MCF 10A (cell line): ENCODE measurements at regions not wholly inside any gene's neighbourhood (a gene's known extent, or its start where the extent isn't known, plus 50 kb on each side); places are given as distances from the start of the nearest gene placed in this dataset.

Source experiments
- BruUV-seq: library from RNA; stranded (reverse); fragments of 400-500 nt; replicated peaks from 2 replicates; lab custom pipeline; 2021; lab: Mats Ljungman, UMichigan
- CTCF ChIA-PET: fragments of 300-600 bp; sonication (Branson Sonifier 250); formaldehyde crosslinking; extraction: SDS; loops from one replicate; lab custom pipeline; 2021; ENCODE audit warnings: antibody characterized with exemption, inconsistent platforms; lab: Yijun Ruan, JAX
- POLR2A ChIA-PET: fragments of 300-600, 350-650 bp; sonication (Branson Sonifier 250); formaldehyde crosslinking; extraction: SDS; loops from one replicate; lab custom pipeline; 2020; ENCODE audit warnings: antibody characterized with exemption, inconsistent platforms; lab: Yijun Ruan, JAX
- DNase-seq: peaks from one replicate; pipeline ENCODE4 v3.0.0-alpha.2; 2018; ENCODE audit not compliant: unreplicated experiment
- H3K27ac Mint-ChIP-seq: one replicate; pipeline ENCODE4 v1.8.0; 2022; ENCODE audit warnings: mild to moderate bottlenecking, low read depth, mixed read lengths; ENCODE audit not compliant: unreplicated experiment
- H3K27me3 Mint-ChIP-seq: one replicate; pipeline ENCODE4 v1.8.0; 2022; ENCODE audit warnings: mixed read lengths; ENCODE audit not compliant: insufficient read depth, unreplicated experiment
- H3K36me3 Mint-ChIP-seq: one replicate; pipeline ENCODE4 v1.8.0; 2022; ENCODE audit warnings: mild to moderate bottlenecking, moderate library complexity, mixed read lengths; ENCODE audit not compliant: insufficient read depth, unreplicated experiment
- H3K4me1 Mint-ChIP-seq: one replicate; pipeline ENCODE4 v1.8.0; 2022; ENCODE audit warnings: mixed read lengths; ENCODE audit not compliant: insufficient read depth, unreplicated experiment
- H3K4me3 Mint-ChIP-seq: one replicate; pipeline ENCODE4 v1.8.0; 2022; ENCODE audit warnings: mild to moderate bottlenecking, moderate library complexity, mixed read lengths; ENCODE audit not compliant: unreplicated experiment
- H3K9me3 Mint-ChIP-seq: one replicate; pipeline ENCODE4 v1.8.0; 2022; ENCODE audit warnings: mixed read lengths; ENCODE audit not compliant: unreplicated experiment
- intact Hi-C: fragments of 100-400 bp; cut with micrococcal nuclease; formaldehyde crosslinking; loops from 2 replicates; pipeline ENCODE4 v1.14.1; 2022
- TF ChIP-seq, protein P1 (sequence below): fragments of 200-600 bp; IDR thresholded peaks from one replicate; pipeline ENCODE4 v1.8.0; 2022; ENCODE audit warnings: antibody characterized with exemption, mild to moderate bottlenecking; ENCODE audit not compliant: unreplicated experiment

GRCh38 chr6:55663914-55664313, 84.9 kb upstream of the HMGCLL1 start:
- intact Hi-C loops, result no loop called here
- no peak overlapping the region for H3K27ac Mint-ChIP-seq
- H3K4me1 Mint-ChIP-seq, result no peaks in the 10 kb centered on the region
- H3K27me3 Mint-ChIP-seq, result no peaks in the 10 kb centered on the region
- POLR2A ChIA-PET, result interaction anchor here (0.9 to 1.0 kb wide), 2 partner anchors 13 to 79 kb away, joined by 3 read pairs; no protein-coding TSS in a partner anchor
- DNase-seq, result no peak
- H3K4me3 Mint-ChIP-seq, result no peak overlapping the region
- no TSS peak for BruUV-seq
- H3K36me3 Mint-ChIP-seq, result no peaks in the 10 kb centered on the region
- CTCF ChIA-PET, result interaction anchor here (0.6 to 1.0 kb wide), 2 partner anchors 9 to 40 kb away, joined by 3 to 4 read pairs; no protein-coding TSS in a partner anchor
- H3K9me3 Mint-ChIP-seq, result peaks cover 18% of the 10 kb centered on the region
- TF ChIP-seq, protein P1, sequence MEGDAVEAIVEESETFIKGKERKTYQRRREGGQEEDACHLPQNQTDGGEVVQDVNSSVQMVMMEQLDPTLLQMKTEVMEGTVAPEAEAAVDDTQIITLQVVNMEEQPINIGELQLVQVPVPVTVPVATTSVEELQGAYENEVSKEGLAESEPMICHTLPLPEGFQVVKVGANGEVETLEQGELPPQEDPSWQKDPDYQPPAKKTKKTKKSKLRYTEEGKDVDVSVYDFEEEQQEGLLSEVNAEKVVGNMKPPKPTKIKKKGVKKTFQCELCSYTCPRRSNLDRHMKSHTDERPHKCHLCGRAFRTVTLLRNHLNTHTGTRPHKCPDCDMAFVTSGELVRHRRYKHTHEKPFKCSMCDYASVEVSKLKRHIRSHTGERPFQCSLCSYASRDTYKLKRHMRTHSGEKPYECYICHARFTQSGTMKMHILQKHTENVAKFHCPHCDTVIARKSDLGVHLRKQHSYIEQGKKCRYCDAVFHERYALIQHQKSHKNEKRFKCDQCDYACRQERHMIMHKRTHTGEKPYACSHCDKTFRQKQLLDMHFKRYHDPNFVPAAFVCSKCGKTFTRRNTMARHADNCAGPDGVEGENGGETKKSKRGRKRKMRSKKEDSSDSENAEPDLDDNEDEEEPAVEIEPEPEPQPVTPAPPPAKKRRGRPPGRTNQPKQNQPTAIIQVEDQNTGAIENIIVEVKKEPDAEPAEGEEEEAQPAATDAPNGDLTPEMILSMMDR, result no peak

DNA sequence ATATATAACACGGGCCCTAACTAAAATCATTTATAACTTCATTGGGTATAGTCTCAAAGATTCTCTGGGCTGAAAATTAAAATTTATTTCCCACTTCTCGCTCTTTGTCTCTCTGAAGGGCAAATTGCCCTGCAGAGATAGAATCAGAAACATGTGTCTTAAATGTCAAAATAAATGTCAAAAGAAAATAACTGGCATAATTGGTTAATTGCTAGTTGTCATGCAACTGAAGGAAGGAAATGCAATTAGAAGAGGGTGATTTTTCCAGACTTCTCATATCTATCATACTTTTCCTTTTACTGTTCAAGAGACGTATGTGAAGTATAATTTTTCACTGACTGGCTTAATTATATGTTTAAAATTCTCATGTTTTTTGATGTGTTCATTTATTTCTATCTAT, 80.3 kb upstream of the HMGCLL1 start:
- TF ChIP-seq, protein P1, result no peak
- Mint-ChIP-seq H3K4me1 (no peaks in the 10 kb centered on the region), H3K27me3 (no peaks in the 10 kb centered on the region), H3K9me3 (peaks cover 31% of the 10 kb centered on the region), H3K4me3 (no peak overlapping the region), H3K27ac (no peak overlapping the region), H3K36me3 (no peaks in the 10 kb centered on the region)
- no peak for DNase-seq
- BruUV-seq, result no TSS peak
- ChIA-PET POLR2A (no interaction called here), CTCF (interaction anchor here (0.7 kb wide), 1 partner anchor 367 kb away, joined by 3 read pairs; no protein-coding TSS in a partner anchor)
- intact Hi-C loops, result no loop called here

GRCh38 chr6:55654445-55654844, 75.5 kb upstream of the HMGCLL1 start:
- Mint-ChIP-seq H3K4me1 (no peaks in the 10 kb centered on the region), H3K36me3 (no peaks in the 10 kb centered on the region), H3K27ac (no peak overlapping the region), H3K9me3 (peaks cover 13% of the 10 kb centered on the region), H3K4me3 (no peak overlapping the region), H3K27me3 (no peaks in the 10 kb centered on the region)
- POLR2A ChIA-PET, result no interaction called here
- CTCF ChIA-PET, result no interaction called here
- intact Hi-C loops, result no loop called here
- no peak for DNase-seq
- TF ChIP-seq, protein P1, result no peak
- BruUV-seq, result no TSS peak

GRCh38 chr6:55652429-55652828, 73.4 kb upstream of the HMGCLL1 start:
- intact Hi-C loops, result no loop called here
- BruUV-seq, result no TSS peak
- CTCF ChIA-PET, result interaction anchor here (0.6 to 1.0 kb wide), 2 partner anchors 10 to 183 kb away, joined by 3 to 5 read pairs; no protein-coding TSS in a partner anchor
- Mint-ChIP-seq H3K4me1 (no peaks in the 10 kb centered on the region), H3K27me3 (no peaks in the 10 kb centered on the region), H3K4me3 (no peak overlapping the region), H3K36me3 (no peaks in the 10 kb centered on the region), H3K9me3 (peaks cover 13% of the 10 kb centered on the region), H3K27ac (no peak overlapping the region)
- POLR2A ChIA-PET, result no interaction called here
- TF ChIP-seq, protein P1, result no peak
- DNase-seq, result no peak
